ENCODE measurements at regions not wholly inside any gene's neighbourhood (a gene's known extent, or its start where the extent isn't known, plus 50 kb on each side); places are given as distances from the start of the nearest gene placed in this dataset.
"Not testable (repeated sequence)": the region's sequence is repeated elsewhere in the genome, so short reads cannot be mapped to it uniquely, and the experiment has no call there.

DNA sequence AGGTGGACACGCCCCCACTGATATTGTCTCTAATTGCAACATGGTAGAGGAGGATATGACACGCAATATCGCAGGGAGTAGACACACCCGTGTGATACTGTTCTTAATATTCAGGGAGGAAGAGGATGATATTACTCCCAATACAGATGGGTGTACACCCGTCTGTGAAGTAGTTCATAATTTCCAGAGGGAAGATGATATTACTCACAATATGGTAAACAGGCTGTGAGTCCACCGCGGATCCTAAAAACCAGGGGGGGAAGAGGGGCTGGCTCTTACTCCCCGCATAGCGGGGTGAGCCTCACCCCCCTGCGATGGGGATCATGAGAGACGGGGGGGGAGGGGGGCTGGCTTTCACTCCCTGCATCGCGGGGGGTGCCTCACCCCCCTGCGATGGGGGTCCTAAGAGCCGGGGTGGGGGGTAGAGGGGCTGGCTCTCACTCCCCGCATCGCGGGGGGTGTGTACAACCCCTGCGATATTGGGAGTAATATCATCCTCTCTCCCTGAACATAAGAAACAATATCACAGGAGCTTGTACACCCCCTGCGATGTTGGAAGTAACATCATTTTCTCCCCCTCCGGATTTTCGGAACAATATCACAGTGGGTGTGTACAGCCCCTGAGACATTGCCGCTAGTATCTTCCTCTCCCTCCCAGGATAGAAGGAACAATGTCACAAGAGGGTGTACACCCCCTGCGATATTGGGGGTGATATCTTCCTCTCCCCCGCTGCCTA lies 52.2 kb upstream of the FRG2C start:
- DNase-seq, result not testable (repeated sequence)

Measured in EL (cell line).